HG03354 (cell line): ENCODE measurements at regions not wholly inside any gene's neighbourhood (a gene's known extent, or its start where the extent isn't known, plus 50 kb on each side); places are given as distances from the start of the nearest gene placed in this dataset.
"Not testable (repeated sequence)": the region's sequence is repeated elsewhere in the genome, so short reads cannot be mapped to it uniquely, and the experiment has no call there.

Experiments used
- ATAC-seq: cut with Tn5 transposase; IDR thresholded peaks from one replicate; pipeline ENCODE4 v1.9.1; 2021; ENCODE audit warnings: mild to moderate bottlenecking; ENCODE audit not compliant: unreplicated experiment, poor library complexity, severe bottlenecking

- no peak for ATAC-seq
Observed at GRCh38 chr1:157277913-157278312, 139.7 kb upstream of the ETV3 start.

GRCh38 chr1:157277281-157277680, 139.1 kb upstream of the ETV3 start:
- no peak for ATAC-seq

GRCh38 chr1:157274698-157275534, 136.7 kb upstream of the ETV3 start:
- no peak for ATAC-seq

GRCh38 chr1:157272729-157273524, 134.7 kb upstream of the ETV3 start:
- no peak for ATAC-seq

GRCh38 chr1:157272264-157272663, 134.1 kb upstream of the ETV3 start:
- ATAC-seq = no peak

- ATAC-seq = no peak
Observed at GRCh38 chr1:157270705-157271274, 132.6 kb upstream of the ETV3 start.

- ATAC-seq = peak; percentile 85
Observed at GRCh38 chr1:157269656-157270375, 131.6 kb upstream of the ETV3 start.

- ATAC-seq = no peak
Observed at GRCh38 chr1:157262891-157263290, 124.7 kb upstream of the ETV3 start.

GRCh38 chr1:157262422-157262821, 124.2 kb upstream of the ETV3 start:
- no peak for ATAC-seq

GRCh38 chr1:157255891-157256290, 117.7 kb upstream of the ETV3 start:
- ATAC-seq = not testable (repeated sequence)

GRCh38 chr1:157254183-157254582, 116.0 kb upstream of the ETV3 start:
- not testable (repeated sequence) for ATAC-seq

GRCh38 chr1:157252473-157252872, 114.3 kb upstream of the ETV3 start:
- ATAC-seq = no peak

GRCh38 chr1:157249739-157250138, 111.5 kb upstream of the ETV3 start:
- ATAC-seq = no peak

- peak; percentile 78 for ATAC-seq
Observed at GRCh38 chr1:157249326-157249725, 111.1 kb upstream of the ETV3 start.

- not testable (repeated sequence) for ATAC-seq
Observed at GRCh38 chr1:157247764-157248049, 109.5 kb upstream of the ETV3 start.

- ATAC-seq = no peak
Observed at GRCh38 chr1:157247005-157247763, 109.0 kb upstream of the ETV3 start.

GRCh38 chr1:157245823-157246222, 107.6 kb upstream of the ETV3 start:
- ATAC-seq = no peak

GRCh38 chr1:157241185-157241538, 103.0 kb upstream of the ETV3 start:
- ATAC-seq = no peak

GRCh38 chr1:157240495-157241184, 102.4 kb upstream of the ETV3 start:
- peak; percentile 74 for ATAC-seq
